Neural progenitor cell (in vitro differentiated cells): ENCODE measurements at regions not wholly inside any gene's neighbourhood (a gene's known extent, or its start where the extent isn't known, plus 50 kb on each side); places are given as distances from the start of the nearest gene placed in this dataset.

Source experiments
- DNase-seq: peaks from one replicate; pipeline ENCODE4 v3.0.0-alpha.2; 2016; ENCODE audit warnings: low spot score
- H2AFZ ChIP-seq: fragments of 200-600 bp; sonication (generic); replicated peaks from 2 replicates; pipeline ENCODE4 v1.6.1; 2016; ENCODE audit warnings: antibody characterized with exemption
- H3F3A ChIP-seq: fragments of 200-600 bp; sonication (generic); 2 replicates; pipeline ENCODE4 v1.6.1; 2016; ENCODE audit warnings: antibody characterized with exemption, low read depth
- H3K27ac ChIP-seq: fragments of 200-600 bp; sonication (generic); 2 replicates; pipeline ENCODE4 v1.5.1; 2016; ENCODE audit warnings: mild to moderate bottlenecking
- H3K27me3 ChIP-seq: fragments of 200-600 bp; sonication (generic); 2 replicates; pipeline ENCODE4 v1.6.1; 2016; ENCODE audit warnings: mild to moderate bottlenecking, moderate library complexity
- H3K36me3 ChIP-seq: fragments of 200-600 bp; sonication (generic); 2 replicates; pipeline ENCODE4 v1.5.1; 2016
- H3K4me1 ChIP-seq: fragments of 200-600 bp; sonication (generic); 2 replicates; pipeline ENCODE4 v1.6.1; 2016; ENCODE audit warnings: mixed run types
- H3K4me2 ChIP-seq: fragments of 200-600 bp; sonication (generic); 2 replicates; pipeline ENCODE4 v1.6.1; 2016
- H3K4me3 ChIP-seq: fragments of 200-600 bp; sonication (generic); 2 replicates; pipeline ENCODE4 v1.5.1; 2016
- H3K79me2 ChIP-seq: fragments of 200-600 bp; sonication (generic); 2 replicates; pipeline ENCODE4 v1.6.1; 2016; ENCODE audit warnings: low read depth
- H3K9ac ChIP-seq: fragments of 200-600 bp; sonication (generic); 2 replicates; pipeline ENCODE4 v1.6.1; 2016
- H3K9me3 ChIP-seq: fragments of 200-600 bp; sonication (generic); 2 replicates; pipeline ENCODE4 v1.5.1; 2016; ENCODE audit warnings: low read depth
- H4K20me1 ChIP-seq: fragments of 200-600 bp; sonication (generic); 2 replicates; pipeline ENCODE4 v1.6.1; 2016; ENCODE audit warnings: low read depth
- H3K27ac Mint-ChIP-seq: 3 replicates; pipeline ENCODE4 v1.8.0; 2021; ENCODE audit warnings: mixed read lengths
- H3K27me3 Mint-ChIP-seq: 2 replicates; pipeline ENCODE4 v1.8.0; 2022; ENCODE audit warnings: low read depth, mild to moderate bottlenecking, inconsistent platforms, moderate library complexity, mixed read lengths; ENCODE audit not compliant: insufficient read depth
- H3K36me3 Mint-ChIP-seq: 3 replicates; pipeline ENCODE4 v1.8.0; 2021; ENCODE audit warnings: mixed read lengths
- H3K4me1 Mint-ChIP-seq: 3 replicates; pipeline ENCODE4 v1.8.0; 2021; ENCODE audit warnings: mixed read lengths
- H3K4me3 Mint-ChIP-seq: 3 replicates; pipeline ENCODE4 v1.8.0; 2021; ENCODE audit warnings: mild to moderate bottlenecking, moderate library complexity, mixed read lengths
- H3K9me3 Mint-ChIP-seq: 3 replicates; pipeline ENCODE4 v1.8.0; 2020; ENCODE audit warnings: mixed read lengths
- EZH2 ChIP-seq: fragments of 200-600 bp; sonication (generic); IDR thresholded peaks from 2 replicates; pipeline ENCODE4 v1.6.1; 2017; ENCODE audit warnings: antibody characterized with exemption, mild to moderate bottlenecking, moderate library complexity
- EZH2phosphoT487 ChIP-seq: fragments of 200-600 bp; sonication (generic); IDR thresholded peaks from 2 replicates; pipeline ENCODE4 v1.6.1; 2017; ENCODE audit warnings: antibody characterized with exemption
- TF ChIP-seq, protein P1 (sequence below): fragments of 200-600 bp; sonication (generic); IDR thresholded peaks from 2 replicates; pipeline ENCODE4 v1.5.1; 2017; ENCODE audit warnings: antibody characterized with exemption, mild to moderate bottlenecking

DNA sequence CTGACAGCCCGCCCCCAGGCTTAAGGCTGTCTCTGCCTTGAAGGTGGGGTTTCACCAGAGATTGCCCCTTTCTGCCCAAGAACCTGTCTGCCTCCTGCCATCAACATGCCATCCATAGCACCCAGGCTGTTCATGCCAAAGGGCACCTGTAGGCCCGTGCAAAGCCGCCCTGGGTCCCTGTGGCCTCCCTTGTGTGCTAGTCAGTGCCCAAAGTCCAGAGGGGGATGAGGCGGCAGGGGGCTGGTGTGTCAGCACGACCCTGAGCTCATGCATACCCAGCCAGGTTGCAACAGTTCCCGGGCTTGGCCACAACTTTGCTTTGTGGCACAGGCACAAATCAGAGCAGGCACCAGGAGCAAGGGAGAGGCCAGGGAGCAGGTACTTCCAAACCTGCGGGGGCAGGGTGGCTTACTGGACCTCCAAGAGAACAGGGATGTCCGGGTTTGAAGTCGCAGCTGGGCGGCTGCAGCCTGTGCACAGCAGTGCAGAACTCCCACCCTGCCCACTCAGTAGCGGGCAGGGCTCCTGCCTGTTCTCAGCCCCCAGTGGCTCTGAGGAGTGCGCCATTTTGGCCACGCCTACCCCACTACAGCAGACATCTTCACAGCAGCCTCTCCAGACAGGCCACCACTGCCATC, 671.1 kb upstream of the GRM3 start:
- H3K9me3 ChIP-seq = no peaks in the 10 kb centered on the region
- H3K27me3 Mint-ChIP-seq = no peaks in the 10 kb centered on the region
- H3K9me3 Mint-ChIP-seq = no peaks in the 10 kb centered on the region
- no peak overlapping the region for H3K4me3 ChIP-seq
- H3K36me3 ChIP-seq = no peaks in the 10 kb centered on the region
- no peak overlapping the region for H3K9ac ChIP-seq
- DNase-seq = no peak
- H3K27ac Mint-ChIP-seq = no peak overlapping the region
- no peak overlapping the region for H2AFZ ChIP-seq
- no peaks in the 10 kb centered on the region for H3K4me1 ChIP-seq
- H3K79me2 ChIP-seq = no peaks in the 10 kb centered on the region
- H3K27me3 ChIP-seq = no peaks in the 10 kb centered on the region
- no peaks in the 10 kb centered on the region for H3F3A ChIP-seq
- no peak overlapping the region for H3K27ac ChIP-seq
- no peaks in the 10 kb centered on the region for H4K20me1 ChIP-seq
- H3K4me3 Mint-ChIP-seq = no peak overlapping the region
- TF ChIP-seq EZH2 (no peak), EZH2phosphoT487 (no peak)
- TF ChIP-seq, protein P1, sequence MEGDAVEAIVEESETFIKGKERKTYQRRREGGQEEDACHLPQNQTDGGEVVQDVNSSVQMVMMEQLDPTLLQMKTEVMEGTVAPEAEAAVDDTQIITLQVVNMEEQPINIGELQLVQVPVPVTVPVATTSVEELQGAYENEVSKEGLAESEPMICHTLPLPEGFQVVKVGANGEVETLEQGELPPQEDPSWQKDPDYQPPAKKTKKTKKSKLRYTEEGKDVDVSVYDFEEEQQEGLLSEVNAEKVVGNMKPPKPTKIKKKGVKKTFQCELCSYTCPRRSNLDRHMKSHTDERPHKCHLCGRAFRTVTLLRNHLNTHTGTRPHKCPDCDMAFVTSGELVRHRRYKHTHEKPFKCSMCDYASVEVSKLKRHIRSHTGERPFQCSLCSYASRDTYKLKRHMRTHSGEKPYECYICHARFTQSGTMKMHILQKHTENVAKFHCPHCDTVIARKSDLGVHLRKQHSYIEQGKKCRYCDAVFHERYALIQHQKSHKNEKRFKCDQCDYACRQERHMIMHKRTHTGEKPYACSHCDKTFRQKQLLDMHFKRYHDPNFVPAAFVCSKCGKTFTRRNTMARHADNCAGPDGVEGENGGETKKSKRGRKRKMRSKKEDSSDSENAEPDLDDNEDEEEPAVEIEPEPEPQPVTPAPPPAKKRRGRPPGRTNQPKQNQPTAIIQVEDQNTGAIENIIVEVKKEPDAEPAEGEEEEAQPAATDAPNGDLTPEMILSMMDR = no peak
- no peaks in the 10 kb centered on the region for H3K4me1 Mint-ChIP-seq
- H3K36me3 Mint-ChIP-seq = no peaks in the 10 kb centered on the region
- no peak overlapping the region for H3K4me2 ChIP-seq

- no peaks in the 10 kb centered on the region for H4K20me1 ChIP-seq
These were observed 688.7 kb upstream of the GRM3 start for GRCh38 chr7:85954961-85955360.

GRCh38 chr7:85950871-85951270, 692.8 kb upstream of the GRM3 start:
- TF ChIP-seq EZH2 (no peak), EZH2phosphoT487 (no peak)
- TF ChIP-seq, protein P1 = no peak
- Mint-ChIP-seq H3K27ac (no peak overlapping the region), H3K36me3 (no peaks in the 10 kb centered on the region), H3K4me3 (no peak overlapping the region), H3K27me3 (no peaks in the 10 kb centered on the region), H3K4me1 (no peaks in the 10 kb centered on the region), H3K9me3 (peaks cover 14% of the 10 kb centered on the region)
- Histone ChIP-seq H2AFZ (no peak overlapping the region), H3F3A (no peaks in the 10 kb centered on the region), H3K27ac (no peak overlapping the region), H3K27me3 (no peaks in the 10 kb centered on the region), H3K9me3 (no peaks in the 10 kb centered on the region), H3K4me2 (no peak overlapping the region), H3K9ac (no peak overlapping the region), H3K4me1 (no peaks in the 10 kb centered on the region), H3K4me3 (no peak overlapping the region), H3K79me2 (no peaks in the 10 kb centered on the region), H3K36me3 (no peaks in the 10 kb centered on the region), H4K20me1 (no peaks in the 10 kb centered on the region)
- DNase-seq = no peak

More at GRCh38 chr7:85954961-85955360, 688.7 kb upstream of the GRM3 start:
- Histone ChIP-seq H3K4me1 (no peaks in the 10 kb centered on the region), H3K27ac (no peak overlapping the region), H2AFZ (no peak overlapping the region), H3K9me3 (no peaks in the 10 kb centered on the region), H3K4me2 (no peak overlapping the region), H3K4me3 (no peak overlapping the region), H3K9ac (no peak overlapping the region), H3F3A (no peaks in the 10 kb centered on the region), H3K27me3 (no peaks in the 10 kb centered on the region), H3K36me3 (no peaks in the 10 kb centered on the region), H3K79me2 (no peaks in the 10 kb centered on the region)
- no peak for DNase-seq
- no peaks in the 10 kb centered on the region for H3K36me3 Mint-ChIP-seq
- no peak for TF ChIP-seq EZH2phosphoT487
- TF ChIP-seq, protein P1 = no peak
- no peak for TF ChIP-seq EZH2
- no peaks in the 10 kb centered on the region for H3K27me3 Mint-ChIP-seq
- H3K4me1 Mint-ChIP-seq = no peaks in the 10 kb centered on the region
- no peaks in the 10 kb centered on the region for H3K9me3 Mint-ChIP-seq
- H3K4me3 Mint-ChIP-seq = no peak overlapping the region
- H3K27ac Mint-ChIP-seq = no peak overlapping the region
